HUES6 (cell line): ENCODE measurements at regions not wholly inside any gene's neighbourhood (a gene's known extent, or its start where the extent isn't known, plus 50 kb on each side); places are given as distances from the start of the nearest gene placed in this dataset.

ENCODE experiments used
- H3K27ac ChIP-seq: 2 replicates; pipeline ENCODE4 v1.7.0; 2013; ENCODE audit warnings: low read depth, mild to moderate bottlenecking, low read length, inconsistent platforms
- H3K27me3 ChIP-seq: 2 replicates; pipeline ENCODE4 v1.6.1; 2013; ENCODE audit warnings: low read length; ENCODE audit not compliant: control insufficient read depth, insufficient read depth
- H3K36me3 ChIP-seq: 2 replicates; pipeline ENCODE4 v1.6.1; 2013; ENCODE audit warnings: low read length; ENCODE audit not compliant: control insufficient read depth, insufficient read depth
- H3K4me1 ChIP-seq: 2 replicates; pipeline ENCODE4 v1.6.1; 2013; ENCODE audit warnings: low read length; ENCODE audit not compliant: control insufficient read depth, insufficient read depth
- H3K4me3 ChIP-seq: 2 replicates; pipeline ENCODE4 v1.5.1; 2013; ENCODE audit warnings: low read depth, low read length
- H3K9ac ChIP-seq: one replicate; pipeline ENCODE4 v1.6.1; 2013; ENCODE audit warnings: mild to moderate bottlenecking, low read length
- H3K9me3 ChIP-seq: 2 replicates; pipeline ENCODE4 v1.6.1; 2013; ENCODE audit warnings: low read depth, low read length; ENCODE audit not compliant: control insufficient read depth, insufficient read depth

- no peak overlapping the region for H3K27ac ChIP-seq
- no peak overlapping the region for H3K9ac ChIP-seq
- no peaks in the 10 kb centered on the region for H3K36me3 ChIP-seq
- H3K4me3 ChIP-seq = no peak overlapping the region
- H3K9me3 ChIP-seq = no peaks in the 10 kb centered on the region
- no peaks in the 10 kb centered on the region for H3K4me1 ChIP-seq
- H3K27me3 ChIP-seq = no peaks in the 10 kb centered on the region
Observed at GRCh38 chr1:217018648-217019047, 295.4 kb upstream of the ESRRG start.

- H3K9me3 ChIP-seq = no peaks in the 10 kb centered on the region
- H3K36me3 ChIP-seq = no peaks in the 10 kb centered on the region
- H3K9ac ChIP-seq = no peak overlapping the region
- H3K4me3 ChIP-seq = no peak overlapping the region
- H3K4me1 ChIP-seq = no peaks in the 10 kb centered on the region
- no peaks in the 10 kb centered on the region for H3K27me3 ChIP-seq
- H3K27ac ChIP-seq = no peak overlapping the region
Observed at GRCh38 chr1:217017165-217017564, 293.9 kb upstream of the ESRRG start.

DNA sequence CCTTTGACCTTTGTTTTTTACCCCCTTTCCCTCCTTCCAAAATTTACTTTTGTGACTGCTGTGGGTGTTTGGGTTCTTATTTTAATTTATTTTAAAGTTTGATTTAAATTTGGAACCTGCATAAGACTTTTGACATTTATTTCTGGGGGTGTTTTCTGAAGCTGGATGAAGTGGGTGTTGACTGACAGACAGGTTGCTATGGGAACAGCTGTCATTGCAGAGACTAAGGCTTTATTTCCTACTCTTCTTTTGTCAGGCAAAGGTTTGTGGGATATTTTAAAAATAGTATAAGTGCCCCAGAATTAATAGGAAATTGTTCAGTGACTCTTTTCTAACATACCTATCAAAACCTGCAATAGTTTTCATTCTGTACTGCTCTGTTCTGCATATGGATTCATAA lies 290.8 kb upstream of the ESRRG start:
- Histone ChIP-seq H3K9me3 (no peaks in the 10 kb centered on the region), H3K27me3 (no peaks in the 10 kb centered on the region), H3K36me3 (no peaks in the 10 kb centered on the region), H3K4me1 (no peaks in the 10 kb centered on the region), H3K4me3 (no peak overlapping the region), H3K9ac (no peak overlapping the region), H3K27ac (no peak overlapping the region)

GRCh38 chr1:217012659-217013058 lies 289.4 kb upstream of the ESRRG start:
- Histone ChIP-seq H3K4me3 (no peak overlapping the region), H3K4me1 (no peaks in the 10 kb centered on the region), H3K27me3 (no peaks in the 10 kb centered on the region), H3K9ac (no peak overlapping the region), H3K9me3 (no peaks in the 10 kb centered on the region), H3K36me3 (no peaks in the 10 kb centered on the region), H3K27ac (no peak overlapping the region)

DNA sequence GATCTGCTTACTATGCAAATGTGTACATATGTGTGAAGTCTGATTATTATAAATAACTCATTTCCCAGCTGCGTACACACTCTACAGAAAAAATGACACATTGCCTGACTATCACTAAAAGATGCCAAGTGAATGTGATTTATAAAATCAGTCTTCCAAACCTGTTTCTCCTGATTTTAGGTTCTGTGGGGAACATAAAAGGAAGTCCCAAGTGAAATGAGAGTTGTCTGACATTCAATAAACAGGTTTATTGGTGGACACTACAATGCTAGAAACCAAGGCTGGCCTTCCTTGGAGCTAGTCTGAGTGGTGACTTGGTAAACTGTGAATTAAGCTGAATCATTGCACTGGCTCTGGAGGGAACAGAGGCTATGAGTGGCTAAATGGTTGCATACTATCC lies 287.9 kb upstream of the ESRRG start:
- Histone ChIP-seq H3K9me3 (no peaks in the 10 kb centered on the region), H3K36me3 (no peaks in the 10 kb centered on the region), H3K4me1 (no peaks in the 10 kb centered on the region), H3K27ac (no peak overlapping the region), H3K9ac (no peak overlapping the region), H3K4me3 (no peak overlapping the region), H3K27me3 (no peaks in the 10 kb centered on the region)

GRCh38 chr1:217010253-217010652 lies 287.0 kb upstream of the ESRRG start:
- no peak overlapping the region for H3K4me3 ChIP-seq
- no peaks in the 10 kb centered on the region for H3K9me3 ChIP-seq
- no peaks in the 10 kb centered on the region for H3K36me3 ChIP-seq
- no peaks in the 10 kb centered on the region for H3K27me3 ChIP-seq
- H3K9ac ChIP-seq = no peak overlapping the region
- H3K27ac ChIP-seq = no peak overlapping the region
- H3K4me1 ChIP-seq = no peaks in the 10 kb centered on the region

- Histone ChIP-seq H3K27me3 (no peaks in the 10 kb centered on the region), H3K4me1 (no peaks in the 10 kb centered on the region), H3K36me3 (no peaks in the 10 kb centered on the region), H3K27ac (no peak overlapping the region), H3K9ac (no peak overlapping the region), H3K4me3 (no peak overlapping the region), H3K9me3 (no peaks in the 10 kb centered on the region)
Observed at GRCh38 chr1:217009376-217009775, 286.1 kb upstream of the ESRRG start.

- no peaks in the 10 kb centered on the region for H3K4me1 ChIP-seq
- no peak overlapping the region for H3K9ac ChIP-seq
- no peaks in the 10 kb centered on the region for H3K27me3 ChIP-seq
- H3K36me3 ChIP-seq = no peaks in the 10 kb centered on the region
- H3K4me3 ChIP-seq = no peak overlapping the region
- H3K27ac ChIP-seq = no peak overlapping the region
- H3K9me3 ChIP-seq = no peaks in the 10 kb centered on the region
Observed at GRCh38 chr1:217004776-217005436, 281.7 kb upstream of the ESRRG start.

DNA sequence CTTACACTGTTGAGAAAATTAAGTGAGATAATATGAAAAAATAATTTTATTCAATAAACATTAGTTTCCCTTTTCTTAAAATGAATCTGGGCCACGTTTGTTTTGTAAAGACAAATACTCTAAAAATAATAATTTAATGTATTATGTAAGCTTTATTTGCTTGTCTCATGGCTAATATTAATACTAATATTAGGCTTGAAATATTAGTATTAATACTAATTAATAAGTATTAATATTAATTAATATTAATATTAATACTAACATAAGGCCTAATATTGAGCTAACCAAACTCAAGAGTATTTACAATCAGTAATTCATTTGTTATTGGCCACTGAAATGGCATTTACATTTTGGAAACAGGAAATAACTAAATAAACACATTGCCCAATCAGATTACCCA lies 280.1 kb upstream of the ESRRG start:
- Histone ChIP-seq H3K9ac (no peak overlapping the region), H3K9me3 (no peaks in the 10 kb centered on the region), H3K4me1 (peaks cover under 1% of the 10 kb centered on the region; the same call in 1 of the 2 replicates), H3K36me3 (no peaks in the 10 kb centered on the region), H3K27me3 (no peaks in the 10 kb centered on the region), H3K4me3 (no peak overlapping the region), H3K27ac (no peak overlapping the region)

DNA sequence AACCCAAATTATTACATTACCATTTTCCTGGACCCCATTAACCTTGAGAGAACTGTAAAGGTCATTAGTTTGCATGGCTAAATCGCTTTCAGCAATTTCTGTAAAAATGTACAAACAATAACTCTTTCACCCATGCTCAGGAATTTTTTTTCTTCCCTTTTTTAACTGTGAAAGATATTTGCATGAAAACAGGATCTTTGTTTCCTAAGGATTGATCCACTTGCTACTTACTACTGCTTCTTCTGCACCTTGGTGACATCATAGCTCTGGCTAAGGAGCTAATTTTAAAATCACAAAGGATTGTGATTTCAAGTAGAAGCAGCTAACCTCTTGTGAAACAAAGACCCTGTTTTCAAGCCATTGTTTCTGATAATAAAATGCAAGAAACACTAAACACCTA lies 274.6 kb upstream of the ESRRG start:
- H3K27ac ChIP-seq = no peak overlapping the region
- H3K36me3 ChIP-seq = no peaks in the 10 kb centered on the region
- no peak overlapping the region for H3K9ac ChIP-seq
- no peaks in the 10 kb centered on the region for H3K27me3 ChIP-seq
- no peak overlapping the region for H3K4me3 ChIP-seq
- peaks cover 9% of the 10 kb centered on the region for H3K4me1 ChIP-seq
- H3K9me3 ChIP-seq = no peaks in the 10 kb centered on the region

DNA sequence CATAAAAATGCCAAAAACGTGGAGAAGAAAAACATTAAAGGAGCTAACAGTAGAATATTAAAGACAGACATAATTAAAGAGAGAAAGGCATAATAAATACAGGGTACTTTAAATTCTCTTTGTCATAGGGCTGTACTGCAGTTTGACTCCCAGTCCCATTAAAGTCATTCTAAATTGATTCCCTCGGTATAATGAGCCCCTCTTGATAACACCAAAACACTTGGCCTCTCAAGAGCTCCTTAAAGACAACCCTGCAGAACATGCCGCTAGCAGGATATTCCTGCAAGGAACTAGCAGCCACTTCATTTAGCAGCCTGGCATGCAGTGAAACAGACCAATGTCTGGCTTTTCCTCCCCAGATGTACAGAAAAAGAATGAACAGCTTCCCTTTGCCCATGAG lies 273.8 kb upstream of the ESRRG start:
- Histone ChIP-seq H3K9me3 (no peaks in the 10 kb centered on the region), H3K36me3 (no peaks in the 10 kb centered on the region), H3K27me3 (no peaks in the 10 kb centered on the region), H3K27ac (no peak overlapping the region), H3K4me1 (peaks cover 9% of the 10 kb centered on the region), H3K9ac (no peak overlapping the region), H3K4me3 (no peak overlapping the region)

- H3K9ac ChIP-seq = no peak overlapping the region
- H3K4me1 ChIP-seq = peaks cover 7% of the 10 kb centered on the region; the same call in 1 of the 2 replicates
- H3K36me3 ChIP-seq = no peaks in the 10 kb centered on the region
- H3K27me3 ChIP-seq = no peaks in the 10 kb centered on the region
- H3K9me3 ChIP-seq = no peaks in the 10 kb centered on the region
- H3K4me3 ChIP-seq = no peak overlapping the region
- H3K27ac ChIP-seq = no peak overlapping the region
Observed at GRCh38 chr1:216984536-216984935, 261.3 kb upstream of the ESRRG start.
